ENCODE measurements at regions not wholly inside any gene's neighbourhood (a gene's known extent, or its start where the extent isn't known, plus 50 kb on each side); places are given as distances from the start of the nearest gene placed in this dataset.

DNA sequence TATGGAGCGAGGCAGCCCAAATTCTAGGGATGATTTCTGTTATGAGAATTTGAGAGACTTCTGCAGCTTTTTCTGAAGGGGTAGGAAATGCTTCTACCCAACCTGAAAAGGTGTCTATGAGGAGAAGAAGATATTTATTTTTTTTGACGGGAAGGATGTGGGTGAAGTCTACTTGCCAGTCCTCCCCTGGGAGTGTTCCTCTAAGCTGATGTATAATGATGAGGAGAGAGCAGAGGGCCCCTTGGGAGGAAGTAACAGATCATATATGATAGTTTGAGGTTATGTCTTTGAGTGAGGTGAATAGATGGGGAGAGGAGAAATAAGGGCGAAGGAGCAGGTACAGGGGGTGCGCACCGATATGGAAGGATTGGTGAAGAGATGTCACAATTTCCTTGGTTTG is 910.6 kb upstream of the SLITRK5 start:
- TF ChIP-seq, protein P1, sequence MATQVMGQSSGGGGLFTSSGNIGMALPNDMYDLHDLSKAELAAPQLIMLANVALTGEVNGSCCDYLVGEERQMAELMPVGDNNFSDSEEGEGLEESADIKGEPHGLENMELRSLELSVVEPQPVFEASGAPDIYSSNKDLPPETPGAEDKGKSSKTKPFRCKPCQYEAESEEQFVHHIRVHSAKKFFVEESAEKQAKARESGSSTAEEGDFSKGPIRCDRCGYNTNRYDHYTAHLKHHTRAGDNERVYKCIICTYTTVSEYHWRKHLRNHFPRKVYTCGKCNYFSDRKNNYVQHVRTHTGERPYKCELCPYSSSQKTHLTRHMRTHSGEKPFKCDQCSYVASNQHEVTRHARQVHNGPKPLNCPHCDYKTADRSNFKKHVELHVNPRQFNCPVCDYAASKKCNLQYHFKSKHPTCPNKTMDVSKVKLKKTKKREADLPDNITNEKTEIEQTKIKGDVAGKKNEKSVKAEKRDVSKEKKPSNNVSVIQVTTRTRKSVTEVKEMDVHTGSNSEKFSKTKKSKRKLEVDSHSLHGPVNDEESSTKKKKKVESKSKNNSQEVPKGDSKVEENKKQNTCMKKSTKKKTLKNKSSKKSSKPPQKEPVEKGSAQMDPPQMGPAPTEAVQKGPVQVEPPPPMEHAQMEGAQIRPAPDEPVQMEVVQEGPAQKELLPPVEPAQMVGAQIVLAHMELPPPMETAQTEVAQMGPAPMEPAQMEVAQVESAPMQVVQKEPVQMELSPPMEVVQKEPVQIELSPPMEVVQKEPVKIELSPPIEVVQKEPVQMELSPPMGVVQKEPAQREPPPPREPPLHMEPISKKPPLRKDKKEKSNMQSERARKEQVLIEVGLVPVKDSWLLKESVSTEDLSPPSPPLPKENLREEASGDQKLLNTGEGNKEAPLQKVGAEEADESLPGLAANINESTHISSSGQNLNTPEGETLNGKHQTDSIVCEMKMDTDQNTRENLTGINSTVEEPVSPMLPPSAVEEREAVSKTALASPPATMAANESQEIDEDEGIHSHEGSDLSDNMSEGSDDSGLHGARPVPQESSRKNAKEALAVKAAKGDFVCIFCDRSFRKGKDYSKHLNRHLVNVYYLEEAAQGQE (IDR thresholded peaks at IDR 0.05; ENCODE audit: insufficient read depth in 1 of 2, low read depth in 2 of 2, low read length in 2 of 2): no peak
- TF ChIP-seq SIN3A (IDR thresholded peaks at IDR 0.05; ENCODE audit: borderline replicate concordance, insufficient read depth, low read length): no peak
